K562 (cell line): ENCODE measurements at regions not wholly inside any gene's neighbourhood (a gene's known extent, or its start where the extent isn't known, plus 50 kb on each side); places are given as distances from the start of the nearest gene placed in this dataset.

Experiments
- EP300 ChIP-seq: IDR thresholded peaks from 2 replicates; pipeline ENCODE4 v1.6.1; 2012; ENCODE audit warnings: low read length, improper control_type of control experiment
- LCOR ChIP-seq: sonication (generic); formaldehyde crosslinking; IDR thresholded peaks from 2 replicates; pipeline ENCODE4 v1.8.0; 2022; ENCODE audit warnings: mild to moderate bottlenecking, missing genetic modification reagents
- PRDM10 ChIP-seq: fragments of 450-650 bp; IDR thresholded peaks from 2 replicates; pipeline ENCODE4 v1.6.1; 2018; ENCODE audit not compliant: partially characterized antibody
- TBP ChIP-seq: optimal IDR thresholded peaks from 2 replicates; pipeline ENCODE3; 2011; ENCODE audit warnings: low read depth, low read length, improper control_type of control experiment
- THAP7 ChIP-seq: fragments of 250-450 bp; sonication (Bioruptor Pico); IDR thresholded peaks from 2 replicates; pipeline ENCODE4 v1.5.0; 2021

GRCh38 chr12:93185369-93185741 lies 192.4 kb upstream of the NUDT4 start:
- TF ChIP-seq LCOR (CRISPR knock-in tag) (no peak), EP300 (no peak), TBP (no peak), PRDM10 (no peak), THAP7 (no peak)
